ENCODE measurements at regions not wholly inside any gene's neighbourhood (a gene's known extent, or its start where the extent isn't known, plus 50 kb on each side); places are given as distances from the start of the nearest gene placed in this dataset.

DNA sequence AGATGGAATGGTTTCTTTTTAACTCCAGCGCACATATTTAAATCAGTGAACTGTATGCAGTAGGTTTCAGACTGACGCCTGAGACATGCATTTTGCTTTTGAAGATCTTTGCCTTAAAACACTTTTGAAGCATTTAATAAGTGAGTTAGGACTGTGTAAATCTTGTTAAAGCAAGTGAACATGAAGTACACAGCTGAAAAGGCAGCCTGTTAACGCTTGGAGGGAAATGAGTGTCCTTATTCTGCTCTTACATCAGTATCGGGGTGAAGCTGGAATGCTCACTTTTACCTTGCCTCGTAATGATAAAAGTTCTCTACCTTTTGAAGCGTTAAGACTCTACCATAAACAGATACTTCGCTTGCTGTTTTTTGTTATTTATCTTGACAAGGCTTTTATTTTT lies 552.2 kb downstream of the ZNF608 start:
- Histone ChIP-seq H3K79me2 (ENCODE audit: insufficient read depth, low read depth, low read length) (no peaks in the 10 kb centered on the region), H4K20me1 (ENCODE audit: insufficient read depth, low read length) (no peaks in the 10 kb centered on the region), H3K9me3 (ENCODE audit: low read length) (no peaks in the 10 kb centered on the region), H3K4me2 (ENCODE audit: low read length) (no peak overlapping the region), H3K36me3 (ENCODE audit: insufficient read depth, low read length) (no peaks in the 10 kb centered on the region), H3K4me1 (ENCODE audit: insufficient read depth, low read length, poor library complexity, severe bottlenecking) (no peaks in the 10 kb centered on the region), H3K9me2 (ENCODE audit: insufficient read depth, low read length) (no peaks in the 10 kb centered on the region), H2AFZ (ENCODE audit: low read length) (no peak overlapping the region), H3K4me3 (ENCODE audit: low read depth, low read length, poor library complexity, severe bottlenecking) (no peak overlapping the region), H3K27ac (ENCODE audit: low read depth, low read length, poor library complexity, severe bottlenecking) (no peak overlapping the region)
- ChIA-PET POLR2A (no interaction called here), CTCF (ENCODE audit: unreplicated experiment) (no interaction called here)
- DNase-seq (ENCODE audit: low spot score): no peak
- BruUV-seq (replicated peaks): no TSS peak
- intact Hi-C loops (cut with micrococcal nuclease; ENCODE audit: unreplicated experiment): no loop called here
- TF ChIP-seq EZH2phosphoT487 (IDR thresholded peaks at IDR 0.05; ENCODE audit: borderline replicate concordance, low read depth, low read length): no peak

DNA sequence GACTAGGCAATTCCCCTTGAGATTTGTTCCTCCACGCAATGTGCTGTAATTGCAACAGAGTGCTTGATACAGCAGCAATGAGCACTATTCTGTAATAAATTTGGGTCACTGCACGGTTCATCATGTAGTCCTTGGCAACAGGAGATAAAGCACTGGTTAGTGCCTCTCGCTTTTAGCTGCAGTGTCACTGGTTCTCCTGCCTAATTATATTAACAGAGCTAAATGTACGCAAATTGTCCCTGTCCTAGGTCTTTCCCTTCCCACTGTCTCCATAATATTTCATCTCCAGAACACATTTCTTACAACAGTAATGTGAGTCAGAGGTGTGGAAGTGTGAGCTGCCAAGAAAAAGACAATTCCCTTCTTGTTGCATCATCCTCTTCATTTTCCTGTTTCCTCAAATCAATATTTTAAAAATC lies 553.1 kb downstream of the ZNF608 start:
- no peak overlapping the region for H3K4me2 ChIP-seq (ENCODE audit: low read length)
- no peak overlapping the region for H3K4me3 ChIP-seq (ENCODE audit: low read depth, low read length, poor library complexity, severe bottlenecking)
- BruUV-seq (replicated peaks): no TSS peak
- CTCF ChIA-PET (ENCODE audit: unreplicated experiment): no interaction called here
- no peaks in the 10 kb centered on the region for H3K9me3 ChIP-seq (ENCODE audit: low read length)
- intact Hi-C loops (cut with micrococcal nuclease; ENCODE audit: unreplicated experiment): no loop called here
- H3K9me2 ChIP-seq (ENCODE audit: insufficient read depth, low read length): no peaks in the 10 kb centered on the region
- POLR2A ChIA-PET: interaction anchor here (0.6 to 0.8 kb wide), 2 partner anchors 381 to 774 kb away, joined by 4 read pairs; no protein-coding TSS in a partner anchor
- H3K4me1 ChIP-seq (ENCODE audit: insufficient read depth, low read length, poor library complexity, severe bottlenecking): no peaks in the 10 kb centered on the region
- H3K79me2 ChIP-seq (ENCODE audit: insufficient read depth, low read depth, low read length): no peaks in the 10 kb centered on the region
- H2AFZ ChIP-seq (ENCODE audit: low read length): no peak overlapping the region
- no peaks in the 10 kb centered on the region for H3K36me3 ChIP-seq (ENCODE audit: insufficient read depth, low read length)
- no peak for DNase-seq (ENCODE audit: low spot score)
- TF ChIP-seq EZH2phosphoT487 (IDR thresholded peaks at IDR 0.05; ENCODE audit: borderline replicate concordance, low read depth, low read length): no peak
- TF ChIP-seq, protein P1, sequence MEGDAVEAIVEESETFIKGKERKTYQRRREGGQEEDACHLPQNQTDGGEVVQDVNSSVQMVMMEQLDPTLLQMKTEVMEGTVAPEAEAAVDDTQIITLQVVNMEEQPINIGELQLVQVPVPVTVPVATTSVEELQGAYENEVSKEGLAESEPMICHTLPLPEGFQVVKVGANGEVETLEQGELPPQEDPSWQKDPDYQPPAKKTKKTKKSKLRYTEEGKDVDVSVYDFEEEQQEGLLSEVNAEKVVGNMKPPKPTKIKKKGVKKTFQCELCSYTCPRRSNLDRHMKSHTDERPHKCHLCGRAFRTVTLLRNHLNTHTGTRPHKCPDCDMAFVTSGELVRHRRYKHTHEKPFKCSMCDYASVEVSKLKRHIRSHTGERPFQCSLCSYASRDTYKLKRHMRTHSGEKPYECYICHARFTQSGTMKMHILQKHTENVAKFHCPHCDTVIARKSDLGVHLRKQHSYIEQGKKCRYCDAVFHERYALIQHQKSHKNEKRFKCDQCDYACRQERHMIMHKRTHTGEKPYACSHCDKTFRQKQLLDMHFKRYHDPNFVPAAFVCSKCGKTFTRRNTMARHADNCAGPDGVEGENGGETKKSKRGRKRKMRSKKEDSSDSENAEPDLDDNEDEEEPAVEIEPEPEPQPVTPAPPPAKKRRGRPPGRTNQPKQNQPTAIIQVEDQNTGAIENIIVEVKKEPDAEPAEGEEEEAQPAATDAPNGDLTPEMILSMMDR (conservative IDR thresholded peaks at IDR 0.05; ENCODE audit: low read length): no peak
- no peaks in the 10 kb centered on the region for H4K20me1 ChIP-seq (ENCODE audit: insufficient read depth, low read length)
- H3K27ac ChIP-seq (ENCODE audit: low read depth, low read length, poor library complexity, severe bottlenecking): no peak overlapping the region

DNA sequence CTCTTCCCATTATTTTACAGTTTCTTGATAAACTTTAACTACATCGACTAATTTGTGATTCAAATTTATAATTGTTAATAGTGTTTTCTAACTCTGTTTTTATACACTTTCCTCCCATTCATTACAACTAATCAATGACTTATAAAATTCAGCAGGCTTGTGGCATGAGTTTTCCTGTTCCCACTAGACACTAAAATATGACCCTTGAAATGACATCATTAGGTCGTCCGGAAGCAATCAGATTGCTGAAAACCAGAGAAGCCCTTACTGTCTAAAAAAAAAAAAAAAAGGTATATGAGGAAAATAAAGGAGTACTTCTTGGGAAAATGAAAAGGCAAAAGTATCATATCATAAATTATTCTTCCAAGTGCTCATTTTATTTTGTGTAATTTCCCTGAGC lies 553.7 kb downstream of the ZNF608 start:
- intact Hi-C loops (cut with micrococcal nuclease; ENCODE audit: unreplicated experiment): no loop called here
- H3K4me3 ChIP-seq (ENCODE audit: low read depth, low read length, poor library complexity, severe bottlenecking): no peak overlapping the region
- H3K36me3 ChIP-seq (ENCODE audit: insufficient read depth, low read length): no peaks in the 10 kb centered on the region
- DNase-seq (ENCODE audit: low spot score): no peak
- no peak overlapping the region for H2AFZ ChIP-seq (ENCODE audit: low read length)
- H3K4me1 ChIP-seq (ENCODE audit: insufficient read depth, low read length, poor library complexity, severe bottlenecking): no peaks in the 10 kb centered on the region
- H3K79me2 ChIP-seq (ENCODE audit: insufficient read depth, low read depth, low read length): no peaks in the 10 kb centered on the region
- TF ChIP-seq, protein P1 (conservative IDR thresholded peaks at IDR 0.05; ENCODE audit: low read length): no peak
- TF ChIP-seq EZH2phosphoT487 (IDR thresholded peaks at IDR 0.05; ENCODE audit: borderline replicate concordance, low read depth, low read length): no peak
- H3K9me2 ChIP-seq (ENCODE audit: insufficient read depth, low read length): no peaks in the 10 kb centered on the region
- no peak overlapping the region for H3K27ac ChIP-seq (ENCODE audit: low read depth, low read length, poor library complexity, severe bottlenecking)
- no peaks in the 10 kb centered on the region for H4K20me1 ChIP-seq (ENCODE audit: insufficient read depth, low read length)
- no peaks in the 10 kb centered on the region for H3K9me3 ChIP-seq (ENCODE audit: low read length)
- POLR2A ChIA-PET: no interaction called here
- no peak overlapping the region for H3K4me2 ChIP-seq (ENCODE audit: low read length)
- no TSS peak for BruUV-seq (replicated peaks)
- CTCF ChIA-PET (ENCODE audit: unreplicated experiment): no interaction called here
